ENCODE measurements at regions not wholly inside any gene's neighbourhood (a gene's known extent, or its start where the extent isn't known, plus 50 kb on each side); places are given as distances from the start of the nearest gene placed in this dataset.

GRCh38 chr18:46252759-46253158, 148.6 kb downstream of the HAUS1 start:
- TF ChIP-seq CTCF (conservative IDR thresholded peaks at IDR 0.05; ENCODE audit: low read depth, low read length): no peak
- no peak for TF ChIP-seq EZH2 (IDR thresholded peaks at IDR 0.05; ENCODE audit: borderline replicate concordance, low read depth, low read length, poor library complexity, severe bottlenecking)

Data from A673 (cell line).